ENCODE measurements at regions not wholly inside any gene's neighbourhood (a gene's known extent, or its start where the extent isn't known, plus 50 kb on each side); places are given as distances from the start of the nearest gene placed in this dataset.

GRCh38 chr7:108805808-108806397, 236.2 kb downstream of the DNAJB9 start:
- no peak for TF ChIP-seq GATA3 (IDR thresholded peaks at IDR 0.05; ENCODE audit: low read depth, low read length)
- TF ChIP-seq GATA2 (IDR thresholded peaks at IDR 0.05; ENCODE audit: low read depth, low read length) = no peak

Data from SH-SY5Y (cell line).